NCI-H526 treated with DMSO at 0.1 percent for 48 hours (cell line): ENCODE measurements at regions not wholly inside any gene's neighbourhood (a gene's known extent, or its start where the extent isn't known, plus 50 kb on each side); places are given as distances from the start of the nearest gene placed in this dataset.
"Not testable (repeated sequence)": the region's sequence is repeated elsewhere in the genome, so short reads cannot be mapped to it uniquely, and the experiment has no call there.

Experiments
- DNase-seq: peaks from one replicate; lab custom pipeline; 2025; lab: John Stamatoyannopoulos, UW

- DNase-seq: no peak
These were observed 50.6 kb upstream of the NKD1 start for GRCh38 chr16:50497592-50497991.

- no peak for DNase-seq
These were observed 51.2 kb upstream of the NKD1 start for GRCh38 chr16:50496990-50497389.

GRCh38 chr16:50495673-50496072, 52.5 kb upstream of the NKD1 start:
- no peak for DNase-seq

- no peak for DNase-seq
These were observed 53.4 kb upstream of the NKD1 start for GRCh38 chr16:50494501-50495491.

- DNase-seq: no peak
These were observed 56.7 kb upstream of the NKD1 start for GRCh38 chr16:50491516-50491915.

GRCh38 chr16:50490828-50491227, 57.4 kb upstream of the NKD1 start:
- no peak for DNase-seq

- DNase-seq: no peak
These were observed 59.0 kb upstream of the NKD1 start for GRCh38 chr16:50489182-50489581.

GRCh38 chr16:50487528-50487927, 60.7 kb upstream of the NKD1 start:
- DNase-seq: no peak

- DNase-seq: not testable (repeated sequence)
These were observed 62.0 kb upstream of the NKD1 start for GRCh38 chr16:50486162-50486561.

- no peak for DNase-seq
These were observed 63.0 kb upstream of the NKD1 start for GRCh38 chr16:50485232-50485631.

- DNase-seq: no peak
These were observed 65.9 kb upstream of the NKD1 start for GRCh38 chr16:50482271-50482670.

- no peak for DNase-seq
These were observed 68.0 kb upstream of the NKD1 start for GRCh38 chr16:50480206-50480605.

GRCh38 chr16:50479771-50480170, 68.4 kb upstream of the NKD1 start:
- no peak for DNase-seq

- no peak for DNase-seq
These were observed 69.4 kb upstream of the NKD1 start for GRCh38 chr16:50478773-50479149.

- DNase-seq: no peak
These were observed 70.0 kb upstream of the NKD1 start for GRCh38 chr16:50478075-50478772.

GRCh38 chr16:50476486-50477255, 71.5 kb upstream of the NKD1 start:
- DNase-seq: no peak

GRCh38 chr16:50475170-50475569, 73.0 kb upstream of the NKD1 start:
- no peak for DNase-seq

GRCh38 chr16:50474138-50474537, 74.1 kb upstream of the NKD1 start:
- DNase-seq: no peak

GRCh38 chr16:50473356-50473945, 74.7 kb upstream of the NKD1 start:
- no peak for DNase-seq

GRCh38 chr16:50472472-50472871, 75.7 kb upstream of the NKD1 start:
- DNase-seq: no peak

GRCh38 chr16:50470687-50471086, 77.5 kb upstream of the NKD1 start:
- no peak for DNase-seq

- no peak for DNase-seq
These were observed 78.4 kb upstream of the NKD1 start for GRCh38 chr16:50469744-50470321.
